ENCODE measurements at regions not wholly inside any gene's neighbourhood (a gene's known extent, or its start where the extent isn't known, plus 50 kb on each side); places are given as distances from the start of the nearest gene placed in this dataset.

DNA sequence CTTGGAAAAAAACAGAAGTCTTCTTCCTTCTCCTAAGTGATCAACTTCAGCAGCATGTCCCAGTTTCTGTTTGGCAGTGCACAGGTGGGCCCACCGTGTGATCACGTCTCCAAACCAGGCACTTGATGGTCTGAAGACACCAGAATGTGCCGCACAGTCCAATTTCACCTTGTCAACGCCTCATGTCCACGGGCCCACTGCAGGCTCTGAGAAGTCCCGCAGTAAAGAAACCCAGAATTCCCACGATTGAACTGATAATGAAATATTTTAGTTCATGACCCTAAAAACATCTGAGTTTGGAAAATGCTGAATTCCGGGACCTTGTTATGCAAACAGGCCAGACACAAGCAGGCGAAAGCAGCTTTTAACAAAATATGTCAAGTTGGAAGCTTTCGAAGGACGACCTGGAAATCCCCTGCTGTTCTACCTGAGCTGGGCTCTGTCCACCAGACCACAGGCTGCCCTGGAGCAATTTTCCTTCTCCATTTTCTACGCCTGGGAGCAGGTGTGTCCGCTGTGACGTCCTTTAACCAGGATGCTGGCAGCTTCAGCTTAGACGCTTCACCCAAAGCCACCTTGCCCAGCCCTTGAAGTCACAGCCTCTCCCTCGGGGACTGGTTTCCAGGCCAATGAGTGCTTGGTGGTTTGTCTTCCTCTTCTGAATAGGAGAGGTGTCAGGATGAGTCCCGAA, 167.8 kb upstream of the IQSEC1 start:
- Histone ChIP-seq H3K27me3 (ENCODE audit: low read depth, low read length) (peaks cover 32% of the 10 kb centered on the region), H3K9ac (ENCODE audit: low read length) (no peak overlapping the region), H2AFZ (ENCODE audit: low read depth, low read length) (0 out of 2 replicates have a peak overlapping the region, but pooled peaks have one; percentile 47), H3K9me3 (ENCODE audit: insufficient read depth, low read length) (no peaks in the 10 kb centered on the region), H3K36me3 (replicated peaks; ENCODE audit: low read depth, low read length) (no peaks in the 10 kb centered on the region), H3K4me1 (ENCODE audit: low read length) (peaks cover 10% of the 10 kb centered on the region), H3K4me2 (ENCODE audit: low read length) (peak overlapping the region; percentile 45), H3K79me2 (ENCODE audit: low read length) (no peaks in the 10 kb centered on the region), H4K20me1 (ENCODE audit: insufficient read depth, low read length) (no peaks in the 10 kb centered on the region), H3K27ac (ENCODE audit: low read length) (no peak overlapping the region), H3K4me3 (ENCODE audit: low read length) (peak overlapping the region; percentile 9; the same call in 1 of the 2 replicates)
- TF ChIP-seq EZH2phosphoT487 (IDR thresholded peaks at IDR 0.05; ENCODE audit: low read depth), result no peak
- TF ChIP-seq, protein P1, sequence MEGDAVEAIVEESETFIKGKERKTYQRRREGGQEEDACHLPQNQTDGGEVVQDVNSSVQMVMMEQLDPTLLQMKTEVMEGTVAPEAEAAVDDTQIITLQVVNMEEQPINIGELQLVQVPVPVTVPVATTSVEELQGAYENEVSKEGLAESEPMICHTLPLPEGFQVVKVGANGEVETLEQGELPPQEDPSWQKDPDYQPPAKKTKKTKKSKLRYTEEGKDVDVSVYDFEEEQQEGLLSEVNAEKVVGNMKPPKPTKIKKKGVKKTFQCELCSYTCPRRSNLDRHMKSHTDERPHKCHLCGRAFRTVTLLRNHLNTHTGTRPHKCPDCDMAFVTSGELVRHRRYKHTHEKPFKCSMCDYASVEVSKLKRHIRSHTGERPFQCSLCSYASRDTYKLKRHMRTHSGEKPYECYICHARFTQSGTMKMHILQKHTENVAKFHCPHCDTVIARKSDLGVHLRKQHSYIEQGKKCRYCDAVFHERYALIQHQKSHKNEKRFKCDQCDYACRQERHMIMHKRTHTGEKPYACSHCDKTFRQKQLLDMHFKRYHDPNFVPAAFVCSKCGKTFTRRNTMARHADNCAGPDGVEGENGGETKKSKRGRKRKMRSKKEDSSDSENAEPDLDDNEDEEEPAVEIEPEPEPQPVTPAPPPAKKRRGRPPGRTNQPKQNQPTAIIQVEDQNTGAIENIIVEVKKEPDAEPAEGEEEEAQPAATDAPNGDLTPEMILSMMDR (IDR thresholded peaks at IDR 0.05; ENCODE audit: low read depth, low read length), result no peak

DNA sequence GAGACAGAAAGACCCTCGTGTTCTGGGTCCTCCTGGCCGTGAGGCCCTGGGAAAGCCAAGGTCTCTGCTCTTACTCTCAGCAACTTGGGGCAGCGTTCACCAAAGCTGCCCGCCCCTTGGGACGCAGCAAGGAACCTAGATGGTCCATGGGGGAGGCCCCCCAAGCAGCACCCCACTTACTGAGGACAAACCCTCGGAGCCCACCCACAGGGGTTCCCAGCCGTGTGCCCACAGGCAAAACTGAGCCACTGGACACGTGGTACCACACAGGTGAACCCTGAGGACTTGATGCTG, 166.2 kb upstream of the IQSEC1 start:
- H3K36me3 ChIP-seq (replicated peaks; ENCODE audit: low read depth, low read length), result no peaks in the 10 kb centered on the region
- TF ChIP-seq, protein P1 (IDR thresholded peaks at IDR 0.05; ENCODE audit: low read depth, low read length), result no peak
- no peak for TF ChIP-seq EZH2phosphoT487 (IDR thresholded peaks at IDR 0.05; ENCODE audit: low read depth)
- peaks cover 45% of the 10 kb centered on the region for H3K27me3 ChIP-seq (ENCODE audit: low read depth, low read length)
- H2AFZ ChIP-seq (ENCODE audit: low read depth, low read length), result no peak overlapping the region
- no peak overlapping the region for H3K4me2 ChIP-seq (ENCODE audit: low read length)
- H3K9me3 ChIP-seq (ENCODE audit: insufficient read depth, low read length), result no peaks in the 10 kb centered on the region
- H3K4me1 ChIP-seq (ENCODE audit: low read length), result peaks cover 21% of the 10 kb centered on the region
- no peaks in the 10 kb centered on the region for H3K79me2 ChIP-seq (ENCODE audit: low read length)
- H3K27ac ChIP-seq (ENCODE audit: low read length), result no peak overlapping the region
- no peaks in the 10 kb centered on the region for H4K20me1 ChIP-seq (ENCODE audit: insufficient read depth, low read length)
- no peak overlapping the region for H3K4me3 ChIP-seq (ENCODE audit: low read length)
- no peak overlapping the region for H3K9ac ChIP-seq (ENCODE audit: low read length)

DNA sequence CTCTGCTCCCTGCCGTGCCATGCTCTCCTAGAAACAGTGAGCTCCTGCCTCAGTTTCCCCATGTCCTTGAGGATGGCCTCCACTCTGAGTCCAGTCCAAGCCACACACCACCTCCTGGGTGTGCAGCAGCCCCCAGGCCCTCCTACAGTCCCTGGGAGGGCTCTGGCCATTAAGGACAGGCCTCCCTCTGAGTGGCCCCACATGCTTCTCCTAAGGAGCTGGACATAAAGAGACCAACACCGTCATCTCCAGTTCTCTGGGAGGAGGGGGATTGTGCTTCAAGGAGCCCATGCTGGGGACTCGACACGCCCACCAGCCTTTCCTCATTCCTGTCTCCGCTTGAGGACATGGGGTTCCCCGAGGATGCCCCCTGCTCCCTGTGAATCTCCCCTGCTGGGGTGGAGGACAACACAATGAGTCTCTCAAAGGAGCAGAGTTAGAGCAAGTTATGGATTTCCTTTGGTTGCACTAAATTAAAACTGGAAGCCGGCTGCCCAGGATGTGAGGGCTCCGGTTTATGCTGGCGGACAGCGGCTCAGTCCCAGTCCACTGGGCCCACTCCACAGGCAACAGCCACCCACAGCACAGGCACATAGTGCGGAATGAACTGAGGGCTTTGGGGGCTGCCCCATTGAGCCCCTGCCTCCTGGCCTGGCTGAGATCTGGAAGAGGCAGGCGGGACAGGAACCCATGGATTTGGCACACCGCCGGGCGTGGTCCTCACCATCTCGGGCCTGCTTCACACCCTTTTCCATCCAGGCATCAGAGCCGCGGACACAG, 165.6 kb upstream of the IQSEC1 start:
- Histone ChIP-seq H3K4me3 (ENCODE audit: low read length) (no peak overlapping the region), H3K27ac (ENCODE audit: low read length) (no peak overlapping the region), H3K4me2 (ENCODE audit: low read length) (no peak overlapping the region), H2AFZ (ENCODE audit: low read depth, low read length) (no peak overlapping the region), H3K9ac (ENCODE audit: low read length) (no peak overlapping the region), H3K27me3 (ENCODE audit: low read depth, low read length) (peaks cover 46% of the 10 kb centered on the region), H4K20me1 (ENCODE audit: insufficient read depth, low read length) (no peaks in the 10 kb centered on the region), H3K9me3 (ENCODE audit: insufficient read depth, low read length) (no peaks in the 10 kb centered on the region), H3K36me3 (replicated peaks; ENCODE audit: low read depth, low read length) (no peaks in the 10 kb centered on the region), H3K4me1 (ENCODE audit: low read length) (peaks cover 26% of the 10 kb centered on the region), H3K79me2 (ENCODE audit: low read length) (no peaks in the 10 kb centered on the region)
- no peak for TF ChIP-seq EZH2phosphoT487 (IDR thresholded peaks at IDR 0.05; ENCODE audit: low read depth)
- TF ChIP-seq, protein P1 (IDR thresholded peaks at IDR 0.05; ENCODE audit: low read depth, low read length), result no peak

DNA sequence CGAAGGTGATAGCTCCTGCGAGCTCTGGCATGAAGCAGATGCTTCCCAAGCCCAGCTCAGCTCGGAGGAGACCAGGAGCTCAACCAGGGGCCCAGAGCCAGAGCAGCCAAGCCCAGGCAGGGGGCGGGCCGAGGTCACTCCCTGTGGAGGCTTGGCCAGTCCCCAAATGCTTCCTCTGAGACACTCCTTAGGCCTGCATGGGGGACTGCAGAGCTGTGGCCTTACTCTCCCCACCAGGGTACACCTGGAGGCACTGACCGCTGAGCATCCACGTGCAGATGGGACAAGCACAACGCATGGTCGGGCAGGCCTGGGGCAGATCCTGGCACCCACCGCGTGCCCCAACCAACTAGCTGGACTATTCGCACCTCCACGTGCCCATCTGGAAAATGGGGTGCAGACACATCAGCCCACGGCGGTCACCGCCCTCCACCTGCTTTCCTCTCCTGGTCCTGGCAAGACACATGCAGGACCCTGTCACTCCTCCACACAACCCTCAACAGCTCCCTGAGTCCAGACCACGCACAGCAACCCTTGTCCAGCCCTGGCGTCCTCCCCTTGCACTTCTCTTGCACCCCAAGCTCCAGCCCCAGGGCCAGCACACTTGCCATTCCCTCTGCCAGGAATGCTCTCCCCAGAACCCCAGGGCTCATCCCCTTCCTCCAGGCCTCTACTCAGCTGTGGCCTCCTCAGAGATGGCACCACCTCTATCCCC, 164.7 kb upstream of the IQSEC1 start:
- Histone ChIP-seq H3K27me3 (ENCODE audit: low read depth, low read length) (peaks cover 43% of the 10 kb centered on the region), H3K36me3 (replicated peaks; ENCODE audit: low read depth, low read length) (no peaks in the 10 kb centered on the region), H3K4me2 (ENCODE audit: low read length) (no peak overlapping the region), H3K79me2 (ENCODE audit: low read length) (no peaks in the 10 kb centered on the region), H3K4me1 (ENCODE audit: low read length) (peaks cover 34% of the 10 kb centered on the region), H3K9me3 (ENCODE audit: insufficient read depth, low read length) (no peaks in the 10 kb centered on the region), H3K4me3 (ENCODE audit: low read length) (no peak overlapping the region), H3K9ac (ENCODE audit: low read length) (no peak overlapping the region), H4K20me1 (ENCODE audit: insufficient read depth, low read length) (no peaks in the 10 kb centered on the region), H3K27ac (ENCODE audit: low read length) (no peak overlapping the region), H2AFZ (ENCODE audit: low read depth, low read length) (no peak overlapping the region)
- no peak for TF ChIP-seq EZH2phosphoT487 (IDR thresholded peaks at IDR 0.05; ENCODE audit: low read depth)
- TF ChIP-seq, protein P1 (IDR thresholded peaks at IDR 0.05; ENCODE audit: low read depth, low read length), result no peak
